ENCODE measurements at regions not wholly inside any gene's neighbourhood (a gene's known extent, or its start where the extent isn't known, plus 50 kb on each side); places are given as distances from the start of the nearest gene placed in this dataset.

- no peaks in the 10 kb centered on the region for H3F3A ChIP-seq (ENCODE audit: low read depth)
- no peaks in the 10 kb centered on the region for H3K9me3 ChIP-seq (ENCODE audit: insufficient read depth, low read depth, low read length)
- H3K36me3 ChIP-seq (ENCODE audit: insufficient read depth, low read length): no peaks in the 10 kb centered on the region
- no peaks in the 10 kb centered on the region for H4K20me1 ChIP-seq (ENCODE audit: insufficient read depth, low read length, poor library complexity, severe bottlenecking)
- H2AFZ ChIP-seq (ENCODE audit: low read length): no peak overlapping the region
- no peaks in the 10 kb centered on the region for H3K79me2 ChIP-seq (ENCODE audit: insufficient read depth, low read length)
- no peaks in the 10 kb centered on the region for H3K9me2 ChIP-seq (replicated peaks; ENCODE audit: low read depth, low read length)
- no peak overlapping the region for H3K4me3 ChIP-seq (ENCODE audit: low read length, poor library complexity, severe bottlenecking)
- no peak overlapping the region for H3K4me2 ChIP-seq (ENCODE audit: low read depth, low read length, poor library complexity, severe bottlenecking)
- H3K27me3 ChIP-seq (ENCODE audit: insufficient read depth, low read length, poor library complexity, severe bottlenecking): no peaks in the 10 kb centered on the region
- TF ChIP-seq CTCF (conservative IDR thresholded peaks at IDR 0.05; ENCODE audit: low read length): no peak
- TF ChIP-seq EZH2phosphoT487 (IDR thresholded peaks at IDR 0.05; ENCODE audit: borderline replicate concordance): no peak
- H3K9ac ChIP-seq (ENCODE audit: low read depth, low read length, poor library complexity, severe bottlenecking): no peak overlapping the region
- no peaks in the 10 kb centered on the region for H3K4me1 ChIP-seq (ENCODE audit: insufficient read depth, low read length, poor library complexity, severe bottlenecking)
These were observed 560.0 kb upstream of the KCND2 start for GRCh38 chr7:119712886-119713462.

- H3K9me3 ChIP-seq (ENCODE audit: insufficient read depth, low read depth, low read length): no peaks in the 10 kb centered on the region
- H3K4me2 ChIP-seq (ENCODE audit: low read depth, low read length, poor library complexity, severe bottlenecking): no peak overlapping the region
- H3F3A ChIP-seq (ENCODE audit: low read depth): no peaks in the 10 kb centered on the region
- H2AFZ ChIP-seq (ENCODE audit: low read length): no peak overlapping the region
- no peaks in the 10 kb centered on the region for H3K4me1 ChIP-seq (ENCODE audit: insufficient read depth, low read length, poor library complexity, severe bottlenecking)
- no peaks in the 10 kb centered on the region for H3K9me2 ChIP-seq (replicated peaks; ENCODE audit: low read depth, low read length)
- H3K27me3 ChIP-seq (ENCODE audit: insufficient read depth, low read length, poor library complexity, severe bottlenecking): no peaks in the 10 kb centered on the region
- H3K9ac ChIP-seq (ENCODE audit: low read depth, low read length, poor library complexity, severe bottlenecking): no peak overlapping the region
- no peaks in the 10 kb centered on the region for H3K79me2 ChIP-seq (ENCODE audit: insufficient read depth, low read length)
- no peaks in the 10 kb centered on the region for H3K36me3 ChIP-seq (ENCODE audit: insufficient read depth, low read length)
- no peak for TF ChIP-seq CTCF (conservative IDR thresholded peaks at IDR 0.05; ENCODE audit: low read length)
- TF ChIP-seq EZH2phosphoT487 (IDR thresholded peaks at IDR 0.05; ENCODE audit: borderline replicate concordance): no peak
- no peak overlapping the region for H3K4me3 ChIP-seq (ENCODE audit: low read length, poor library complexity, severe bottlenecking)
- no peaks in the 10 kb centered on the region for H4K20me1 ChIP-seq (ENCODE audit: insufficient read depth, low read length, poor library complexity, severe bottlenecking)
These were observed 559.4 kb upstream of the KCND2 start for GRCh38 chr7:119713606-119714005.

- Histone ChIP-seq H3K9me2 (replicated peaks; ENCODE audit: low read depth, low read length) (no peaks in the 10 kb centered on the region), H3K36me3 (ENCODE audit: insufficient read depth, low read length) (no peaks in the 10 kb centered on the region), H3K4me1 (ENCODE audit: insufficient read depth, low read length, poor library complexity, severe bottlenecking) (no peaks in the 10 kb centered on the region), H3K79me2 (ENCODE audit: insufficient read depth, low read length) (no peaks in the 10 kb centered on the region), H3F3A (ENCODE audit: low read depth) (no peaks in the 10 kb centered on the region), H3K27me3 (ENCODE audit: insufficient read depth, low read length, poor library complexity, severe bottlenecking) (no peaks in the 10 kb centered on the region), H3K9ac (ENCODE audit: low read depth, low read length, poor library complexity, severe bottlenecking) (no peak overlapping the region), H3K4me2 (ENCODE audit: low read depth, low read length, poor library complexity, severe bottlenecking) (no peak overlapping the region), H4K20me1 (ENCODE audit: insufficient read depth, low read length, poor library complexity, severe bottlenecking) (no peaks in the 10 kb centered on the region), H3K4me3 (ENCODE audit: low read length, poor library complexity, severe bottlenecking) (no peak overlapping the region), H3K9me3 (ENCODE audit: insufficient read depth, low read depth, low read length) (no peaks in the 10 kb centered on the region), H2AFZ (ENCODE audit: low read length) (no peak overlapping the region)
- TF ChIP-seq EZH2phosphoT487 (IDR thresholded peaks at IDR 0.05; ENCODE audit: borderline replicate concordance) (no peak), CTCF (conservative IDR thresholded peaks at IDR 0.05; ENCODE audit: low read length) (no peak)
These were observed 552.4 kb upstream of the KCND2 start for GRCh38 chr7:119720541-119720940.

All from Loucy (cell line).